Peyer's patch (tissue), 4 donors: ENCODE measurements at regions not wholly inside any gene's neighbourhood (a gene's known extent, or its start where the extent isn't known, plus 50 kb on each side); places are given as distances from the start of the nearest gene placed in this dataset.
A peak's percentile ranks its signal among the peaks of the same experiment; 100 is the strongest.

Experiments
- DNase-seq, 3 donors: peaks; one replicate each; pipeline ENCODE4 v3.0.0-alpha.2; 2017 to 2019
- H3K27ac ChIP-seq, 4 donors: fragments of 200-600 bp; sonication (generic); one replicate each; pipeline ENCODE4 v1.5.1; 2016 to 2019
- H3K27me3 ChIP-seq, 2 donors: fragments of 200-600 bp; sonication (generic); one replicate each; pipeline ENCODE4 v1.5.1; 2019
- H3K36me3 ChIP-seq, 3 donors: fragments of 200-600 bp; sonication (generic); one replicate each; pipeline ENCODE4 v1.5.1; 2016 to 2019
- H3K4me1 ChIP-seq, 4 donors: fragments of 200-600 bp; sonication (generic); one replicate each; pipeline ENCODE4 v1.5.1; 2016 to 2019
- H3K4me3 ChIP-seq, 4 donors: fragments of 200-600 bp; sonication (generic); 1 replicate in 3 of 4; 2 replicates in 1 of 4; pipeline ENCODE4 v1.5.1; 2016 to 2019; ENCODE audit warnings: mild to moderate bottlenecking in 1 of 4
- H3K9me3 ChIP-seq, 4 donors: fragments of 200-600 bp; sonication (generic); one replicate each; pipeline ENCODE4 v1.5.1; 2016 to 2019; ENCODE audit warnings: mild to moderate bottlenecking in 1 of 4
- POLR2A ChIP-seq, 2 donors: fragments of 450-650 bp; IDR thresholded peaks; one replicate each; pipeline ENCODE4 v1.5.1; 2017; ENCODE audit warnings: antibody characterized with exemption in 2 of 2, mild to moderate bottlenecking in 2 of 2, moderate library complexity in 2 of 2
- TF ChIP-seq, protein P1 (sequence below), 6 experiments: fragments of 450-650 bp in 4 of 6; fragments of 200-600 bp in 2 of 6; sonication (generic) in 1 of 6; IDR thresholded peaks; one replicate each; pipeline ENCODE4 v1.5.1; 2017 to 2019; ENCODE audit warnings: antibody characterized with exemption in 6 of 6, mild to moderate bottlenecking in 3 of 6, moderate library complexity in 1 of 6

DNA sequence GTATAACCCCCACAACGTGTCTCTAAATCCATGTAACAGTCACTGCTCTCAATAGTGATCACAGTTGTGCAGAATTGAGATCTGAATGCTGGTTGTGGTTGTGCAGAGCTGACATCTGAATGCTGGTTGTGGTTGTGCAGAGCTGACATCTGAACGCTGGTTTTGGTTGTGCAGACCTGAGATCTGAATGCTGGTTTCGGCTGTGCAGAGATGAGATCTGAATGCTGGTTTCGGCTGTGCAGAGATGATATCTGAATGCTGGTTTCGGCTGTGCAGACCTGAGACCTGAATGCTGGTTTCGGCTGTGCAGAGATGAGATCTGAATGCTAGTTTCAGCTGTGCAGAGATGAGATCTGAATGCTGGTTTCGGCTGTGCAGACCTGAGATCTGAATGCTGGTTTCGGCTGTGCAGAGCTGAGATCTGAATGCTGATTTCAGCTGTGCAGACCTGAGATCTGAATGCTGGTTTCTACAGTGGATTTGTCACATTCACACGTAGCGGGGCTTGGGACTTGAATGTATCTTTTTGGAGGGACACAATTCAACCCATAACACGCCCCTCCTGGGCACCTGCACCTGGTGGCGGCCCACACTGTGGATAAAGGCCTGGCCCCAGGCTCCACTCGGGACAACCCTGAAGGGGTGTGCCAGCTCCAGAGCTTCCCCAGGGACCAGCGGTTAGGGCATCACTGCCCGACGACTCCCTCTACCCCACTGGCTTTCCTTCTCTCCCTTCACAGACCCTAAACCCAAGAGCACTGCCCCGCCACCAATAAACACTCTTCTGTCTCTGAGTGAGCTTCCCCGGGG lies 51.1 kb upstream of the SLC66A3 start:
- H3K27ac ChIP-seq = peak overlapping the region in 2 of 4 donors; percentile 25 to 38

GRCh38 chr2:11104794-11105660 lies 50.2 kb upstream of the SLC66A3 start:
- Histone ChIP-seq H3K36me3 (no peaks in the 10 kb centered on the region), H3K4me3 (no peak overlapping the region), H3K4me1 (no peaks in the 10 kb centered on the region), H3K9me3 (no peaks in the 10 kb centered on the region), H3K27ac (peak overlapping the region in 1 of 4 donors; percentile 25), H3K27me3 (no peaks in the 10 kb centered on the region)
- DNase-seq = peak in 1 of 3 donors; percentile 40
- TF ChIP-seq, protein P1, sequence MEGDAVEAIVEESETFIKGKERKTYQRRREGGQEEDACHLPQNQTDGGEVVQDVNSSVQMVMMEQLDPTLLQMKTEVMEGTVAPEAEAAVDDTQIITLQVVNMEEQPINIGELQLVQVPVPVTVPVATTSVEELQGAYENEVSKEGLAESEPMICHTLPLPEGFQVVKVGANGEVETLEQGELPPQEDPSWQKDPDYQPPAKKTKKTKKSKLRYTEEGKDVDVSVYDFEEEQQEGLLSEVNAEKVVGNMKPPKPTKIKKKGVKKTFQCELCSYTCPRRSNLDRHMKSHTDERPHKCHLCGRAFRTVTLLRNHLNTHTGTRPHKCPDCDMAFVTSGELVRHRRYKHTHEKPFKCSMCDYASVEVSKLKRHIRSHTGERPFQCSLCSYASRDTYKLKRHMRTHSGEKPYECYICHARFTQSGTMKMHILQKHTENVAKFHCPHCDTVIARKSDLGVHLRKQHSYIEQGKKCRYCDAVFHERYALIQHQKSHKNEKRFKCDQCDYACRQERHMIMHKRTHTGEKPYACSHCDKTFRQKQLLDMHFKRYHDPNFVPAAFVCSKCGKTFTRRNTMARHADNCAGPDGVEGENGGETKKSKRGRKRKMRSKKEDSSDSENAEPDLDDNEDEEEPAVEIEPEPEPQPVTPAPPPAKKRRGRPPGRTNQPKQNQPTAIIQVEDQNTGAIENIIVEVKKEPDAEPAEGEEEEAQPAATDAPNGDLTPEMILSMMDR (IDR thresholded peaks at IDR 0.05) = no peak
- TF ChIP-seq POLR2A (IDR thresholded peaks at IDR 0.05) = no peak

More for the DNA sequence above, 51.1 kb upstream of the SLC66A3 start:
- Histone ChIP-seq H3K4me3 (no peak overlapping the region), H3K27me3 (no peaks in the 10 kb centered on the region), H3K36me3 (no peaks in the 10 kb centered on the region), H3K9me3 (no peaks in the 10 kb centered on the region), H3K4me1 (no peaks in the 10 kb centered on the region)
- peak in 1 of 3 donors; percentile 57 for DNase-seq
- no peak for TF ChIP-seq POLR2A (IDR thresholded peaks at IDR 0.05)
- TF ChIP-seq, protein P1 (IDR thresholded peaks at IDR 0.05) = peak in 3 of 6 experiments; percentile 9 to 29 (median 28)
